IPS-NIHi7 (cell line): ENCODE measurements at regions not wholly inside any gene's neighbourhood (a gene's known extent, or its start where the extent isn't known, plus 50 kb on each side); places are given as distances from the start of the nearest gene placed in this dataset.

Source experiments
- DNase-seq: peaks from one replicate; pipeline ENCODE4 v3.0.0; 2012; ENCODE audit warnings: mixed read lengths; ENCODE audit errors: extremely low spot score

DNA sequence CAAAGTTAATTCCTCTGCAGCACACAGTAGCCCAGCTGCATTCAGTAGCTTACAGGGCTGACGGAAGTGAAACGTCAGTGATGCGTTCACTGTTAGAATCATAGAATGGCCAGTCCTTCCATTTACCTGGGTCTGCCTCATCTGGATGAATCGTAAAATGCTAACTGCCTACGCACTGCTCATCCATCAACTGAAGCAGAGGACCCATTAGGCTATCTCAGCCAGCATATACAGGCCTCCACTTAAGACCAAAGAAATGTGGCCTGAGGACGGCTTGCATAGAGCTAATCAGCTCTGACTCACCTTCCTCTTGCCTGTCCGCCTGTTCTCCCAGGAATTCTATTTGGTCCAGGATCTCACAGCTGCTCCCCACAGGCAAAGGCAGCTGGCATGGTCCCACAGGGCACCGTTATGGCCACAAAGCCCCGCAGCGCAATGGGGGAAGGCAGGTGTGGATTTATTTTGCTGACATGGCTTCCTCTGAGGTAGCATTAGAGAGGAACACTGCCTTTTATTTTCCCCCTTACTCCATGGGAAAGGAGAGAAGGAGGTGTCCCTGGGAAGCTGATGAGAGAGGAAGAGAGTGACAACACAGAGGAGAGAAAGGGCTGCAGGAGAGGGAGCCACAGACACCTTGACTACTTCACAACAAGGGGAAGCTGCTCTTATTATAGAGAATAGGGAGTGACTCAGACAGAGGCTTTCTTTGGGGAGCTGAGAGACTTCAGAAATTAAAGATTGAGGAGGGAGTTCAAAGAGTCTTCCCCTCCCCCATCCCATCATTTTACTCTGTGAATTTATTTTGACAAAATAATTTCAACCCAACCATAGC, 177.6 kb downstream of the HHIPL2 start:
- peak; percentile 32 for DNase-seq

DNA sequence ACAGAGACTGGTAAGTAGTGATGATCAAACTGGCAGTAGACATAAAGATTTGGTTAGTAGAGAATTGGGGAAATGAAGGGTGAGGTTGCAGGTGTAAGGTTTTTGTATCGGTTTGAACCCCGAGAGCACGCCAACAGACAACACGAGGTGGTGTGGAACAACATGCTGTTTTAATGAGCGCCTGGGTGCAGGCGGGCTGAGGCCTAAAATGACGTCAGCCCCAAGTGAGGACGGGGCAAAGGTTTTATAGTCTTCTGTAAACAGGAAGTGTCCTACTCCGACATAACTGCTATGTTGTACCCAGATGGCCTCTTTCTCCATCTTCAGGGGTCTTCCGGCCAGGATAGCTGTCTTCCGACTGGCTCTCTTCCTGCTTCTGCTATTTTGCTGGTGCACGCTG, 178.8 kb downstream of the HHIPL2 start:
- DNase-seq, result no peak

DNA sequence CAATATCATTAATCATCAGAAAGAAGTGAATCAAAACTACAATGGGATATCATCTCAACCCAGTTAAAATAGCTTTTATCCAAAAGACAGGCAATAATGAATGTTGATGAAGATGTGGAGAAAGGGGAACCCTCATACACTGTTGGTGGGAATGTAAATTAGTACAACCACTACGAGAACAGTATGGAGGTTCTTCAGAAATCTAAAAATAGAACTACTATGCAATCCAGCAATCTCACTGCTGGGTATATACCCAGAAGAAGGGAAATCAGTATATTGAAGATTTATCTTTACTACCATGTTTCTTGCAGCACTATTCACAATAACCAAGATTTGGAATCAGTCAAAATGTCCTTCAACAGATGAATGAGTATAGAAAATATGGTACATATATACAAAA, 189.8 kb downstream of the HHIPL2 start:
- DNase-seq, result no peak

DNA sequence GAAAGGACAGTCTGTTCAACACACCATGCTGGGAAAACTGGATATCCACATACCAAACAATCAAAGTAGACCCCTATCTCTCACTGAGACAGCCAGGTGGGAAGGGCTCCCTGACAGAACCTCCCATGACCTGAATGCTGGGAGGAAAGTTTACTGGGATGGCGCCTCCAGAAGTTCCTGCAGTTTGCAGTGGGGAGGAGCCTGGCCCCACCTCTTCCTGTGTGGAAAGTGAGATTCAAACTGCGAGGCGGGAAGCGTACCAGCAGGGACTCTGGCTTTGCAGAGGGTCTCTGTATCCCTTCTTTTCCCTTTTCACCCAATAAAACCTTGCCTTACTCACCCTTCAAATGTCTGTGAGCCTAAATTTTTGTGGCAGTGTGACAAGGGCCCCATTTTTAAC, 190.7 kb downstream of the HHIPL2 start:
- DNase-seq, result no peak

DNA sequence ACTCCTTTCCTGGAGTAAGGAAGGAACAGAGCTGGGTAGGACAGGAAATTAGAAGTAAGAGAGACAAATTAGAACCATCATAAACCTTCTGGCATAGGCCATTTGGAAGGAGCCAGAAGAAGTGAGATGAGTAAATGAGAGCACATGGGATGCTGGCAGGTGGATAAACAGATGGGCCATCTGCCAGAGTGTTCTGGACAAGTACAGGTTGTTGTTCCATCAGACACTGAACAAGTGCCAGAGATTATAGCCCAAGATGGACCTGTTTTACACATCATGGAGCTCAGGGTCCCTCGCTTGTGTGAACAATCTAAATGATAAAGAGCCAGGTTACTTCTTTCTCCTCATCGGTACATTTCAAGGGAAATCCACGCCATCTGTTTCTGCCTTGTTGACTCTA, 200.3 kb downstream of the HHIPL2 start:
- DNase-seq, result no peak

DNA sequence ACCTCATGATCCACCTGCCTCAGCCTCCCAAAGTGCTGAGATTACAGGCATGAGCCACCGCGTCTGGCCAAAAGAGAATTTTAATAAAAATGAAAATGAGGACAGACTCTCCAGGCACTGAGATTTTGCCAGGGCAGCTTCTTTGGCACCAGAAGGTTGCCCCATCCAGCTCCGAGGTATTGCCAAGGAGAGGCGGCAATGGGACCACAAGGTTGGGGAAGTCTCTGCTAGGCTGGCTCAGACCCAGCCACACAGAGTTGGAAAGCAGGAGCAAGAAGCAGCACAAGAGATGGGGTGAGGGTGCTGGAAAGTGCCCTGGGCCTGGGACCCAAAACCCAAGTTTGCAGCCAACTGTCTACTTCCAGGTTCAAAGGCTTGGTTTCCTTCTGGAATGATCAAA, 200.9 kb downstream of the HHIPL2 start:
- DNase-seq, result no peak

DNA sequence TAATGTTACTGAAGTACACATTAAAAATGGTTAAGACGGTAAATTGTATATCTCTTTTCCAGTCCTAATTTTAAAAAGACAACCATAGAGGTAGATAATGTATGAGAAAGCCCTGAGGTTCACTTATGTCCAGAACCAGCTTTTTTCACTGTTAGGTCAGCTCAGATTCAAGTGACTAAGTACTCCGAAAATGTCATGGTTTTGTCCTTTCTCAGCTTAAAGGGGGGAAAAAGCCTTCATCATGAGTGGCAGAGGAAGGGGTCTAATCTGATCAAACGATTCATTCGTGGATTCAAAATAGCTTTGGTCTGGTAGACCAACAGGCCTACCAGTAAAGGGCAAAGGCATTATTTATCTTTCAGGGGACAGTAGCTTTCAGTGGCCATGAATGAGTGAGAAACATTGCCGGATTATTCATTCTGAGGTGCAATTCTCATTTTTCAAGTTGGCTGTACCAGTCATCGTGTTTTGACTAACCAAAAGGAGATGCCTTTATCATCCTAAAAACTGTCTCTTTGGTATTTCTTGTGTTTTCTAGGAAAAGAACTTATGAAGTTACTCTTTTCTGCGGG, 208.4 kb downstream of the HHIPL2 start:
- no peak for DNase-seq

DNA sequence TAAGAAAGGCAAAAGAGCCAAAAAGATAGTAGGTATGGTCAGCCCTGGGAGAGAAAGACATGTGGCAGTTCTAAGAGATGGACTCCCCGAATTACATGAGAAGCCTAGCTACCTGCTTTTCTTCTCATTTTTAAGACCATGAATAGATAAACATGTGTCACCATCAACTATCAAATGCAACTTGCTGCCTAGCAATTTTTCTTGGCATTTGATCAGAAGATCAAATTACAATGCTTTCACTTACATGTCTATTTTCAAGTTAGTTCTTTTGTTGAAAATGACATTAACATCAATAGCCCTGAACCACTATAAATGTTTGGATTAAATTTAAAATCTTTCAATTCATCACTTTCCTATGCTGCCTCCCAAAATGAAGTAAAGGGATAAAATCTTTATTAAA, 212.3 kb downstream of the HHIPL2 start:
- no peak for DNase-seq

DNA sequence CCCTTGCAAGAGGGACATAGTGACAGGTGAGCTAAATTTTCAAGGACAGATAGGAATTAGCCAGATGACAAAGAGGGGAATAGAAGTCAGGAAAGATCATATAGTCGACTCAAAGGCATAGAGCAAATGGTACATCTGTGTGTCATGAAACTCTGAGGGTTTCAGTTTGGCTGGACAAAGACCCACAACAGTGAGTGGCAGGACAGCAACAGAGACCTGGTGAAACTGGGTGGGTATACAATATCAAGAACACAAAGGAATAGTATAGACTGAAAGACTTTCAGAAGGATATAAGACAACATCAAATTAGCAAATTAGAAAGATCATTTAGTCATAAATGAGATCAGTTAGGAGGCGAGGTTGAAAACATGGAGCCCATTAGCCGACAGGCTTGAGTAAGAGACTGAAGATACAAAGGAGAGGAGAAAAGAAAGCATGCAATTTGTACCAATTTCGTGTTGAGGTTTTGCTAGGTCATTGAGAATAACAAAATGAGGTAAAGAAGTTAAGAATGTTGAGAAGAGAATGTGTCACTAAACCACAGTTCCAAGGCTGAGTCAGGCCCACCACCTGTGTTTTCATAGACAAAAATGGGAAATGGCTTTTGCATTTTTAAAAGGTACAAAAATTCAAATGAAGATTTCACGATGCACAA, 213.8 kb downstream of the HHIPL2 start:
- DNase-seq, result no peak

DNA sequence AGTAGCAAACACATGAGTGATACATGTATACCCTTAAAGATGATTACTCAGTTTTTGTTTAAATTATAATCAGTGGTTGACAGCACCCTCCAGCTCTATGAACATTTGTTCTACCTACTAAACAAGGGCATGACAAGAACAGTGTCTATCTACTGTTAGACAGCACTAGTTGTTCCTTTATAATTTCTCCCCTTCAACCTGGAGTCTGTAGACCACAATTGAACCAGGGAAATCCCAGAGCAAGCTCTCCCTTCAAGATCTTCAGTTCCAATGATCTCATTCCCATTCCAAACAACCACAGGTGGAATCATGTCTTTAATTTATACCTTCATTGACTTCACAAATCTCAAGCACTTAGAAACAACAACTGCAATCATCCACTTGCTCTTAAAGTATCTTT, 216.1 kb downstream of the HHIPL2 start:
- DNase-seq, result no peak

DNA sequence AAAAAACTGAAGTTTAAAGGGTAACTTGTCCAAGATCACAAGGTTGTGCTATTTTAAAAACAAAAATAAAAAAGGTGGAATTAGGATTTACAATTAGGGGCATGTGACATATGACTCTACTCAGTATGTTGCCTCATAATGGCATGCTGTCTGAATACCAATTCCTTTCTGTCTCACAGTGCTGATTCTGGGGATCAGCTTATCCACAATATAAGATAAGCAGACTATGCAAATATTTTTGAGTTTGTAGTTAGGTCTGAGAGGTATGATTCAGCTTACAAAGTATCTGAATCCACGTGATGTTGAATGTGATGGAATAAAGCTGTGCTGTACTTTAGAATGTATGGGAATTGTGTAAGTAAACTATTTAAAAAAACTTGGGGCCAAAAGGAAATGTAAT, 216.6 kb downstream of the HHIPL2 start:
- no peak for DNase-seq

DNA sequence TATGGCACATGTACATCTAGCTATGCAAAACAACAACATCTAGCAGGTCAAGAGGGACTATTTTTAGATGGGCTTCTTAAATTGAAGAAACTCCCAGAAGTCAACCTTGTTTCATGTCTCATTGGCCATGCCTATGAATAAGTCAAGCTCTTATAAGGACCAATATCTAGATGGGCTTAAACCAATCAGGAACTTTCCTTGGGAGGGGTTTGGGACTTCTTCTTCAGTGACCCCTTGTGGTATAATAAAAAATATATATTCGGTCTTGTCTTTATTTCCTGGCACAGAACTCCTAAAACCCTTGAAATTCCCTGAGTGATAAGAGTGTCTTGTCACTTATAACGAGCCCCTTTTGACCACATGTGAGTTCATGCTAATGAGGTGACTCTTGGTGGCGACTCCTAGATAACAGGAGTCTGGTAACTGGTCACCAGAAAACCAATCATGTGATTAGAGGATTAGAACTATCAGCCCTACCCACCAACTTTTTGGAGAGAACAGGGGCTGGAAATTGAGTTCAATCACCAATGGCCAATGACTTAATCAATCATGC, 218.3 kb downstream of the HHIPL2 start:
- no peak for DNase-seq

DNA sequence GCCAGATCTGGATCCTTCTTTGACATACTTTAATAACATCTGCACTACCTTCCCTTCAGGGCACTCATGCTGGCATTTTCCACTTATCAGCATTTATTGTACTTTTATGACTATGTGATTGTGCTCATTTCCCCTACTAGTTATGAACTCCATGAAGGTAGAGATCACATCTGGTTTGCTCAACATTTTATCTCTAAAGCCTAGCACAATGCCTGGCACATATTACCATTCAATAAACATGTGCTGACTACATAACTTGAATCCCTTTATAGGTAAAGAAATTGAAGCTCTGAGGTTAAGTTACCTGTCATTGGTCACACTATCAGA, 221.2 kb downstream of the HHIPL2 start:
- no peak for DNase-seq

DNA sequence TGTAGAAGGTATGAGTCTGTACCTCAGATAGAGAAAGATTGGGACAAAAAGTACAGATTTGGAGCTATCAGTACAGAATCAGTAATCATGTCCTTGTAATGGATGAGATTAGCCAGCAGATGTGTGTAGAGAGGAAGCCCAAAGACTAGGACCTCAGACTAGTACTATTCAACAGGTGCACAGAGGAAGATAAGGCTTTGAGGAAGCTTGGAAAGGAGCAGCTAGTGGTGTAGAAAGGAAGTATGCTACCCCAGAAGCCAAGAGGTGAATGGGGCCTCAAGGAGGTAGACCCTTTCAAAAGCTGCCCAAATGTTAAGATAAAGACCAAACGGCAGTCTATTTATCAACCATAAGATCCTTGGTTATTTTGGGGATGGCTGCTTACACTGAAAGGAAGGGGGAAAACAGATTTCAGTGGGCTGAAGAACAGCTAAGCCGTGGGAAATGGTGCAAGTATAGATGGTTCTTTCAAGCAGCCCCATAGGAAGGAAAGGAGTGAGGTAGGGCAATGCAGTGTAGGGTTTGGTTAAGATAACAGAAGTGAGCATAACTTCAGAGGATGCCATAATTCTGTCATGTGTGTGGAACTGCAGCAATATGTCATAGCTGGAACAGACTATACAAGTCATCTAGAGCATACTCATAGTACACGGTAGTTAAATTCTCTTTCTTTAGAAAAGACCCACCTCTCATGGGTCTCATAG, 221.7 kb downstream of the HHIPL2 start:
- DNase-seq, result no peak

DNA sequence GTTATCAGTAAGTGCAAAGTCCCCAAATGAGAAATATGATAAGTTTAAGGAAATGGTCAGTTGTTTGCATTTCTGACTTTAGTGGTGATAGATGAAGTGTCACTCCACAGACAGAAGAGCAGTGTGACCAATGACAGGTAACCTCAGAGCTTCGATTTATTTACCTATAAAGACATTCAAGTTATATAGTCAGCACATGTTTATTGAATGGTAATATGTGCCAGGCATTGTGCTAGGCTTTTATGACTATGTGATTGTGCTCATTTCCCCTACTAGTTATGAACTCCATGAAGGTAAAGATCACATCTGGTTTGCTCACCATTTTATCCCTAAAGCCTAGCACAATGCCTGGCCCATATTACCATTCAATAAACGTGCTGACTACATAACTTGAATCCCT, 222.4 kb downstream of the HHIPL2 start:
- no peak for DNase-seq

DNA sequence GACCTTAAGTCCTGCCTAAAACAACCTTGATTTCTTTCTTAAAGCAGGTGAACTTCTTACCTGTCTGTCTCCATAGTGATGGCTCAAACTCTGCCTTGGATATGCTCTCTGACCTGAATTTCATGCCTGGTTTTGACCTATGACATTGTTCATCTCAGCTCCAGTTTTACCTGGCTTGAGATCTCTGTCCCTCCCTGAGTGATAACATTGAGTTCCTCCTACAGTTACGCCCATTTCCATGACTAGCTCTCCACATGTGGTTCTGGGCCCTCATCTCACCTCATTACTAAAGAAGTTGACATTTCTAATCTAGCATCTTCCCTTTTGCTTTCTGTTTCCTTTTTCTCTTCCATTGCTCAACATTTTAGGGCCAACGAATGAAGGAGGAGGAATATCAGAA, 233.1 kb downstream of the HHIPL2 start:
- no peak for DNase-seq

DNA sequence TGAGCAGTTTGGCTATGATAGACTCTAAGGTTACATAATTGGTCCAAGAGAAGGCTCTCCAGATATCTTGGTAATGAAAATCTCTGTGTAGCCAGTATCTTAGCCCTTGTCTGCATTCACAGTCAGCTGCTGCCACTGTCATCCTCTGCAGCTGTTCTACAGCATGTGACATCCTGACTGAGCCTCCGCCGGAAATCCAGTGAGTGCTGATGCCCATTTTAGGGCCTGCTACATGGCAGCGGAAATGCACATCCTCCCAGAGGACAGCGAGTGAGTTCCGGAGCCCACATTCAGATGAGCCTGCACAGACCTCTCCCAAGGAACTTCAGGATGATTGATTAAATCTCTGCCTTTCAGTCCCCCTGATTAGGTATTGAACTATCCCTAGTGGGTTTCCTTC, 237.1 kb downstream of the HHIPL2 start:
- no peak for DNase-seq

DNA sequence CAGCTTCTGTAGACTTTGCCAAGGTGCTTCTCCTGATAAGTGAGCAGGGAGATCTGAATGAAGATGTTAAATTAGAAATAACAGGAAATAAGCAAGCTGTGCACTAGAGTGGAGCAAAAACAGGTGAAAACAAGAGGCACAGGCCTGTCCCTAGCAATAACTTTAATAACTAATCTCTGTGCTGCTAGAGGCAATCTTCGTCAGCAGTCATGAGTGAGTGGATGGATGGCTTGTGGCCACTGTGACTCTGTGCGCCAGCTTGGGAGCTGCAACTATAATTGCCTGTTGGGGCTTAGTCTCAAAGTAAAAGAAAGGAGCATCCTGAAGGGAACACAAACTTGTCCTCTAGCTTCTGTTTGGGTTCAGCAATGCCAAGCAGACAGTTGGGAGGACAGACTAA, 240.3 kb downstream of the HHIPL2 start:
- DNase-seq, result no peak

DNA sequence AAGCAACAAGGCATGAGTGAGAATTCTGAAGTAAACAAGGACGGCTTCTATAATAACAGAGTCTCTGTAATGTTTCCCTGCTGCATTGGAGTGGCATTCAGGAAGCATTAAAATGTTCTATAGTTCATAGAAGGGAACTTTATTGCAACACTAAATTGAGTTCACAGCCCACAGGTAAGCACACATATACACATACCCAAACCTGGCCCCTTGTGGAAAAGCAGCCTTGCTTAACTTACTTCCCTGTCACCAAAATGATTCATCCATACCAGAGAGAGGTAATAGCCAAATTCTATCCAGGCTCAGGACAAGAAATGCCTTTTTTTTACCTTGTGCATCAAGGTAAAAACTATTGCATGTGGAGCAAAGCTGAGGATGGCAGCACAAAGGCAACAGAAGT, 241.4 kb downstream of the HHIPL2 start:
- DNase-seq, result no peak

DNA sequence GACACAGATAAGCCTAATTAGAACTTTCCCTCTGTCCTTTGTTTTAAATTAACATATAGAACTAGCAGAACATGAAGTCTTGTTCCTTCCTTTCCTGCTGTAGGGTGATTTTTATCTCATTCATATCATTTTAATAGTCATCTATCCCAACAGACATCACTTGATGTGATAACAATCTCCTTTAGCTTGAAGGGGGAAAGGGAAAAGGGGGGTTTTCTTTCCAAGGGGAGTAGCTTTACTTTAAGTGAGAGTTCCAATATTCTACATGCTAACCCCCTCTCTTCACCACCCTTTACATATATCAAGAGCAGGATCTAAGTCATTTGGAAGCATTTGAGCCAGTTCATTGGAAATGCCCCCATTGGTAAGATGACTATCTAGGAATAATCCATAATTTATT, 241.9 kb downstream of the HHIPL2 start:
- DNase-seq, result no peak

DNA sequence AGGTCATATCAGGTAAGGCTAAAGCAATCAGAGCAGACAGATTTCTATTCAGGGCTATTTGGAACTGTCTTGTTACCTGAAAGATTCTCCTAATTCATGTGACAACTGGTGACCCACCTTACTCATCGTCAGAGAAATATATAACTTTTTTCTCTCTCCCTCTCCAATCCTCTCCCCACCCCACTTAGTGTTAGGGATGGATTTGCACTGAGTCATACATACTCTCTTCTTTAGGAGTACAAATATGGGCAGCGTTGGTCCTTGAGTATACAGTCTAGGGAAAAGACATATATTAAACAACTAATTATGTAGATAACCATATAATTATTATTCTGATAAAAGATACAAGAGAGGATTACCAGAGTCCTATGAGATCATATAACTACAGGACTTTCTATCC, 246.3 kb downstream of the HHIPL2 start:
- DNase-seq, result no peak

DNA sequence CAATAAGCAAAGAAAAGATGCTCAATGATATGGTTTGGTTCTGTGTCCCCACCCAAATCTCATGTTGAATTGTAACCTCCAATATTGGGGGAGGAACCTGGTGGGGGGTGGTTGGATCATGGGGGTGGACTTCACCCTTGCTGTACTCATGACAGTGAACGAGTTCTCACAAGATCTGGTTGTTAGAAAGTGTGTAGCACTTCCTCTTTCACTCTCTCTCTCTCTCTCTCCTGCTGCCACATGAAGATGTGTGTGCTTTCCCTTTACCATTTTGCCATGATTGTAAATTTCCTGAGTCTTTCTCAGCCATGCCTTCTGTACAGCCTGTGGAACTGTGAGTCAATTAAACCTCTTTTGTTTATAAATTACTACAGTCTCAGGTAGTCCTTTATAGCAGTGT, 248.4 kb downstream of the HHIPL2 start:
- DNase-seq, result no peak

DNA sequence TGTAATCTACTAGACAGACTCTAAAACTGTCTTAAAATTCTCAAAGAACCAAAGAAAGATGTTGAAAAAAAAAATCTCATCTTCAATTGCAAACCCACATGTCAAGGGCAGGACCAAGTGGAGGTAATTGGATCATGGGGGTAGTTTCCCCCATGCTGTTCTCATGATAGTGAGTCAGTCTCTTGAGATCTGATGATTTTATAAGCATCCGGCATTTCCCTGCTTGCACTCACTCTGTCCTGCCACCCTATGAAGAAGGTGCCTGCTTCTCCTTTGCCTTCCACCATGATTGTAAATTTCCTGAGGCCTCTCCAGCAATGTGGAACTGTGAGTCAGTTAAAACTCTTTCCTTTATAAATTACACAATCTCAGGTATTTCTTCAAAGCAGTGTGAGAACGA, 257.0 kb downstream of the HHIPL2 start:
- no peak for DNase-seq
